ENCODE measurements at regions not wholly inside any gene's neighbourhood (a gene's known extent, or its start where the extent isn't known, plus 50 kb on each side); places are given as distances from the start of the nearest gene placed in this dataset.
"Not testable (repeated sequence)": the region's sequence is repeated elsewhere in the genome, so short reads cannot be mapped to it uniquely, and the experiment has no call there.

DNA sequence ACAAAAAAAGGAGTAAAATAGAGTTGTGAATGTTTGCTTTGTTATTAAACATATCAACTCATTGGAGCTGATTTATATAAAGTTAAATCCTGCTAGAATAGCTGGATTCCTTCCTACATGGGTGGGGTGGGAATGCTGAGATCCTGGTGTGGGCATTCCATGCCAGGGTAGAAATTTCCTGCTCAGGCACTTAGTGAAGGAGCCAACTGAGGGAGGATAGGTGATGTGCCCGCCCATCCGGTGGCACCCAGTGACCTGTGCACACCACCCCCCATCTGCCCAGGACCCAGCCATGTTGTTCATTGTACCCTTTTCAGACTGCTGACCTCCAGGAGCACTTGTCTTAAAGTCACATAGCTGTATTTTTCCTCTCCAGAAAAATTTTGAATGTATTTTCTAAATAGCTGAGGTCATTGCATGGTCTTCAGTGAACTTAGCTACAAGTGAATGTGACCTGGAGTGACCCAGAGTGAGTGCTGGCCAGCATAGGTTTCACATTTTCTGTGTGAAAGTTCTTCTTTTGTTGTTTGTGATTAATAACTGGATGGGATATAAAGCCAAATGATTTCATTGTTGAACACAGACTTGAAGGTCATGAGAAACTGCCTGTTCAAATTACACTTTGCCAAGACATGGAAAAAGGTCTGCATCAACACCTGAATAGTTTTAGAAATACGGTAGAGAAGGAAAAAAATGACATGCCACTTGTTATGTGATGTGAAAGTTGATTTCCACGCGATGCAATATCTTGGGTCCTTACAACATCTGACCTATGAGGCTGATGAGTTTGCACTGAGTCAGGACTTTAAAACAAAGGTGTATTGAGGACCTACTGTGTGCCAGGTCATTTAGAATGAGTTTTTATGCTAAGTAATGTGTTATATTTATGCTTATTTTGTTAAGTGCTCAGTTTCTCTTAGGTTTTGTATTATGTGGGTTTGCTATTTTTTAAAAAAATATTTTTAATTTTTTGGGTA lies 77.2 kb downstream of the UTRN start:
- Histone ChIP-seq H3K9me3 (no peaks in the 10 kb centered on the region), H3K4me1 (peaks cover 44% of the 10 kb centered on the region), H3K27ac (peak overlapping the region; percentile 58 to 82 (median 80)), H3K4me3 (no peak overlapping the region), H3K27me3 (no peaks in the 10 kb centered on the region), H3K36me3 (replicated peaks in 1 of 2; ENCODE audit: insufficient read depth in 1 of 2, low read depth in 2 of 2) (no peaks in the 10 kb centered on the region)
- ATAC-seq, result peak; percentile 88
- intact Hi-C loops (cut with DNase I), result no loop called here
- peak in 3 of 4 donors; percentile 36 to 67 (median 44) for DNase-seq
- TF ChIP-seq POLR2A (IDR thresholded peaks at IDR 0.05), result no peak
- TF ChIP-seq, protein P1, sequence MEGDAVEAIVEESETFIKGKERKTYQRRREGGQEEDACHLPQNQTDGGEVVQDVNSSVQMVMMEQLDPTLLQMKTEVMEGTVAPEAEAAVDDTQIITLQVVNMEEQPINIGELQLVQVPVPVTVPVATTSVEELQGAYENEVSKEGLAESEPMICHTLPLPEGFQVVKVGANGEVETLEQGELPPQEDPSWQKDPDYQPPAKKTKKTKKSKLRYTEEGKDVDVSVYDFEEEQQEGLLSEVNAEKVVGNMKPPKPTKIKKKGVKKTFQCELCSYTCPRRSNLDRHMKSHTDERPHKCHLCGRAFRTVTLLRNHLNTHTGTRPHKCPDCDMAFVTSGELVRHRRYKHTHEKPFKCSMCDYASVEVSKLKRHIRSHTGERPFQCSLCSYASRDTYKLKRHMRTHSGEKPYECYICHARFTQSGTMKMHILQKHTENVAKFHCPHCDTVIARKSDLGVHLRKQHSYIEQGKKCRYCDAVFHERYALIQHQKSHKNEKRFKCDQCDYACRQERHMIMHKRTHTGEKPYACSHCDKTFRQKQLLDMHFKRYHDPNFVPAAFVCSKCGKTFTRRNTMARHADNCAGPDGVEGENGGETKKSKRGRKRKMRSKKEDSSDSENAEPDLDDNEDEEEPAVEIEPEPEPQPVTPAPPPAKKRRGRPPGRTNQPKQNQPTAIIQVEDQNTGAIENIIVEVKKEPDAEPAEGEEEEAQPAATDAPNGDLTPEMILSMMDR (IDR thresholded peaks at IDR 0.05), result no peak
- WGBS, 2 donors, result 10 to 26% methylated on average over 5 of the region's 5 CpGs

DNA sequence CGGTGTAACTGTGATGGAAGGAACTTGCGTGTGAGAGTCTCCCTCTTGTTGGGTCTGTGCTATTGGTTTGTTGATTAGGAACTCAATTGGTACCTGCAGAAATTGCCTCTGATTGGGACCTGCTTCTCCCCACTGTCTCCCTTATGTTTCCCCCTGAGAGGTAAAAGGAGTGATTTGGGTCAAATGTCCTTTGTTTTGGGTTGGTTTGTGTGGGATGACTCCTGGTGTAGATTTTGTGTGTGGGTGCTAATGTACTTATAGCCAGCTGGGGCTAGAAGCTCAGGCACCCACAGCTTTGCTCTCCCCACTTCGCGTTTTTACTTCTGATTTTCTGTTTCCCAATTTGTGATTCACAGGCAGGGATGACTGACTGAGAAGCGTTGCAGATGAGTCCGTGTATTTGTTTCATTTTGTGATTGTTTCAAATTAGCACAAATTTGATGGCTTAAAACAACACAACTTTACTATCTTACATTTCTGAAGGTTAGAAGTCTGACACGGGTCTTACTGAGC lies 79.1 kb downstream of the UTRN start:
- no peak overlapping the region for H3K4me3 ChIP-seq
- H3K4me1 ChIP-seq, result peaks cover 40% of the 10 kb centered on the region
- H3K27me3 ChIP-seq, result no peaks in the 10 kb centered on the region
- no peaks in the 10 kb centered on the region for H3K36me3 ChIP-seq (replicated peaks in 1 of 2; ENCODE audit: insufficient read depth in 1 of 2, low read depth in 2 of 2)
- TF ChIP-seq POLR2A (IDR thresholded peaks at IDR 0.05), result no peak
- TF ChIP-seq, protein P1 (IDR thresholded peaks at IDR 0.05), result no peak
- peak overlapping the region in 2 of 4 donors; percentile 10 to 33 for H3K27ac ChIP-seq
- 78 to 85% methylated on average over 7 of the region's 7 CpGs for WGBS, 2 donors
- no peak for DNase-seq
- intact Hi-C loops (cut with DNase I), result no loop called here
- ATAC-seq, result no peak
- H3K9me3 ChIP-seq, result no peaks in the 10 kb centered on the region

DNA sequence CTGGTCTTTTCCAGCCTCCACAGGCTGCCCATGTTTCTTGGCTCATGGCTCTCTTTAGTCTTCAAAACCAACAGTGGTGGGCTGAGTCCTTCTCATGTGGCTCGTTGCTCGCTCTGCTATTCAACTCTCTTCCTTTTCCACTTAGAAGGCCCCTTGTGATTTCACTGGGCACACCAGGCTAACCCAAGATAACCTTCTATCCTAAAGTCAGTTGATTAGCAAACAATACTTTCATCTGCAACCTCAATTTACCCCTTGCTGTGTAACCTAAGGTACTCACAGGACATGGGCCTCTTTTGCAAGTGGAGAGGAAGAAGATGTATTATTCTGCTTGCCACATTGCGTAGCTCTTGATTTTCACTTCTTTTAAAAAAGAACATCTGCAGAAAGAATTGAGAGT lies 79.6 kb downstream of the UTRN start:
- no peaks in the 10 kb centered on the region for H3K9me3 ChIP-seq
- ATAC-seq (no peak), DNase-seq (no peak)
- peak overlapping the region in 2 of 4 donors; percentile 10 to 33 for H3K27ac ChIP-seq
- intact Hi-C loops (cut with DNase I), result no loop called here
- no peaks in the 10 kb centered on the region for H3K36me3 ChIP-seq (replicated peaks in 1 of 2; ENCODE audit: insufficient read depth in 1 of 2, low read depth in 2 of 2)
- H3K4me3 ChIP-seq, result no peak overlapping the region
- H3K4me1 ChIP-seq, result peaks cover 36% of the 10 kb centered on the region
- 73% methylated on average over 3 of the region's 3 CpGs for WGBS, 2 donors
- TF ChIP-seq, protein P1 (IDR thresholded peaks at IDR 0.05), result no peak
- TF ChIP-seq POLR2A (IDR thresholded peaks at IDR 0.05), result no peak
- H3K27me3 ChIP-seq, result no peaks in the 10 kb centered on the region

DNA sequence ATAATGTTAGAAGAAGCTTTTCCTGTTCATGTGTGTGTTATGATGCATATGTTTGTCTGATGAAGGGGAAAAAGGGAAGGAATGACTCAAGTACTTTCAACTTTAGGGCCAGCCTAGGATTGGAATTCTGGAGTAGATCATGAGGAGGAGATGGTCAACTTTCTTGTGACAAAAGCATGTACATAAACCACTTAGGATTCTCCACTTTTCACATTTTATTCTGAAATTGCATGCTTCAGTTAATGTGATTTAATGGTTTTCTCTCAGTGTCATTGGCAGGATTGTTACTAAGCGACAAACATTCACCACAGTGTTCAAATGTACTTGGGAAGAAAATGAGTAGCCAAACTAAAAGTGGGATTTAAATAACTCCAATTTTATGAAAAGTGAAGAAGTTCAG lies 80.1 kb downstream of the UTRN start:
- H3K4me3 ChIP-seq, result no peak overlapping the region
- intact Hi-C loops (cut with DNase I), result no loop called here
- H3K9me3 ChIP-seq, result no peaks in the 10 kb centered on the region
- no peak for DNase-seq
- ATAC-seq, result no peak
- 89 to 96% methylated on average over 1 of the region's 1 CpG for WGBS, 2 donors
- TF ChIP-seq, protein P1 (IDR thresholded peaks at IDR 0.05), result no peak
- TF ChIP-seq POLR2A (IDR thresholded peaks at IDR 0.05), result no peak
- H3K27me3 ChIP-seq, result no peaks in the 10 kb centered on the region
- H3K36me3 ChIP-seq (replicated peaks in 1 of 2; ENCODE audit: insufficient read depth in 1 of 2, low read depth in 2 of 2), result no peaks in the 10 kb centered on the region
- H3K4me1 ChIP-seq, result peaks cover 33% of the 10 kb centered on the region
- H3K27ac ChIP-seq, result peak overlapping the region in 1 of 4 donors; percentile 10

DNA sequence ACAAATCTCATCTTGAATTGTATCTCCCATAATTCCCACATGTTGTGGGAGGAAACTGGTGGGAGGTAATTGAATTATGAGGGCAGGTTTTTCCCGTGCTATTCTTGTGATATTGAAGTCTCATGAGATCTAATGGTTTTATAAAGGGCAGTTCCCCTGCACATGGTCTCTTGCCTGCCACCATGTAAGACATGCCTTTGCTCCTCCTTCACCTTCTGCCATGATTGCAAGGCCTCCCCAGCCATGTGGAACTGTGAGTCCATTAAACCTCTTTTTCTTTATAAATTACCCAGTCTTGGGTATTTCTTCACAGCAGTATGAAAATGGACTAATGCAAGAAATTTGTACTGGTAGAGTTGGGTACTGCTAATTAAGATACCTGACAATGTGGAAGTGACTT lies 84.6 kb downstream of the UTRN start:
- H3K27me3 ChIP-seq; H3K4me3 ChIP-seq; H3K27ac ChIP-seq; H3K4me1 ChIP-seq; DNase-seq; intact Hi-C loops (cut with DNase I); H3K36me3 ChIP-seq (replicated peaks in 1 of 2; ENCODE audit: insufficient read depth in 1 of 2, low read depth in 2 of 2); H3K9me3 ChIP-seq; ATAC-seq: not testable (repeated sequence)
- 75 to 96% methylated on average over 1 of the region's 1 CpG for WGBS, 2 donors
